LNCAP (cell line): ENCODE measurements at regions not wholly inside any gene's neighbourhood (a gene's known extent, or its start where the extent isn't known, plus 50 kb on each side); places are given as distances from the start of the nearest gene placed in this dataset.
A peak's percentile ranks its signal among the peaks of the same experiment; 100 is the strongest.

Experiments used
- TF ChIP-seq, protein P1 (sequence below): fragments of 450-650 bp; IDR thresholded peaks from 2 replicates; pipeline ENCODE4 v1.5.1; 2017; ENCODE audit warnings: mild to moderate bottlenecking

DNA sequence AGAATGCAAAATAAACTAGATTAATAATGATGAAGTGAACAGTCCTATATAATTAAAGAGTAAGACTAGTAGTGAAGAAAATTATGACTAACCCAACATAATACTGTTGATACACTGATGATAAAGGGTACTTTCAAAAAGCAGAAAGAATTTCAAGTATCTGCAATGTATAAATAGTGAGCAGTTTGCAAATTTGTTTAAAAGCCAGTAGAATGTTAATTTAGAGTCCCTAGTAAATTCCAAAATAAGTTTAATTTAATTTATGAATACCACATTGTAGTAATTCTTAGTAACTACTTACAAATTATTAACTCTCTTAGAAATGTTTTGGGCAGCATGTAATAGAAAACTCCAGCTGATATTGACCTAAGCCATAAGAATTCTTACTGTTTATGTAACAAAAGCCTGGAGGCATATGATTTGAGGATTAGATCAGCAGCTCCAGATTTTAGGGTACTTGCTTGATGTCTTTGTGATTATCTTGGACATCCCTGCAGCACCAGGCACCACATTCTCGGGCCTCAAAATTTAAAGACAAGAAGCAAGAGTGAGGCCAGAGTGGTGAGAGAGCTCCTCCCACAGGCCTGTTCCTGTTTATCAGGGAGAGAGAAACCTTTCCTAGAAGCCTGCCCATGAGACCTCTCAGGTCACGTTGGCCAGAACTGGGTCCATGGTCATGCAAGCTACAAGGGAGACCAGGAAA, 67.6 kb upstream of the TDRD3 start:
- TF ChIP-seq, protein P1, sequence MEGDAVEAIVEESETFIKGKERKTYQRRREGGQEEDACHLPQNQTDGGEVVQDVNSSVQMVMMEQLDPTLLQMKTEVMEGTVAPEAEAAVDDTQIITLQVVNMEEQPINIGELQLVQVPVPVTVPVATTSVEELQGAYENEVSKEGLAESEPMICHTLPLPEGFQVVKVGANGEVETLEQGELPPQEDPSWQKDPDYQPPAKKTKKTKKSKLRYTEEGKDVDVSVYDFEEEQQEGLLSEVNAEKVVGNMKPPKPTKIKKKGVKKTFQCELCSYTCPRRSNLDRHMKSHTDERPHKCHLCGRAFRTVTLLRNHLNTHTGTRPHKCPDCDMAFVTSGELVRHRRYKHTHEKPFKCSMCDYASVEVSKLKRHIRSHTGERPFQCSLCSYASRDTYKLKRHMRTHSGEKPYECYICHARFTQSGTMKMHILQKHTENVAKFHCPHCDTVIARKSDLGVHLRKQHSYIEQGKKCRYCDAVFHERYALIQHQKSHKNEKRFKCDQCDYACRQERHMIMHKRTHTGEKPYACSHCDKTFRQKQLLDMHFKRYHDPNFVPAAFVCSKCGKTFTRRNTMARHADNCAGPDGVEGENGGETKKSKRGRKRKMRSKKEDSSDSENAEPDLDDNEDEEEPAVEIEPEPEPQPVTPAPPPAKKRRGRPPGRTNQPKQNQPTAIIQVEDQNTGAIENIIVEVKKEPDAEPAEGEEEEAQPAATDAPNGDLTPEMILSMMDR, result peak; percentile 61

DNA sequence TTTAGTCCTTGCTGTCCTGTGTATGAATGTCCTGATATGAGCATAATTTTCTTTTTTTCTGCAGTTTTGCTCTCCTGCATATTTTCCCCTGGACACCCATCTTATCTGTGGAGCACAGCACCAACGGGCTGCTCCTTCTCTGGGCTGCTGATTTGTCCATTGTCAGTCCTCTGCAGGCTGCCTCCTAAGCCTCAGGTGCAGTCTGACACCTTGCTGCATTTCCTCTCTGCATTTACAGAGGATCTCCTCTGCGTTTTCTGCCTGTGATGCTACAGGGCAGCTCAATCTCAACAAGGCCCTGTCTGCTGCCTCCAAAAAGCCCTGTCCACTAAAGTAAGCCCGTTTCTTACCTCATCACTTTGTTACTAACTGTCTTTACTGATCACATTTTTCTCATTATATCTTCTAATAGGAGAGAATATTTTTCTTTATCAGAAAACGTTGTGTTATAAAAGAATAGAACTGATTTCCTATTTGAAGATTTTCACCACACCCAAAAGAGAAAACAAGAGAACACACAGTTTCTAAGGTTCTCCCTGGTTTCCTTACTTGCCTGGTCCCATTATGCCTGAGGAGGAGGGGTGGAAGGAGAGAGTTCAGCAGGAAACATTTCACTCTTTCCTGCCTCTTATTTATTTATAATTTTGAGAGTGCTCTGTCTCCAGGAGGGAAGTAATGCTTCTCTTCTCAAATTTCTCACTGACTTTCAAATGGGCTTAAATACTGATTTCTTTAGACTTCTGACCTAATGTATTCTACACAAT, 65.6 kb upstream of the TDRD3 start:
- TF ChIP-seq, protein P1, result no peak

DNA sequence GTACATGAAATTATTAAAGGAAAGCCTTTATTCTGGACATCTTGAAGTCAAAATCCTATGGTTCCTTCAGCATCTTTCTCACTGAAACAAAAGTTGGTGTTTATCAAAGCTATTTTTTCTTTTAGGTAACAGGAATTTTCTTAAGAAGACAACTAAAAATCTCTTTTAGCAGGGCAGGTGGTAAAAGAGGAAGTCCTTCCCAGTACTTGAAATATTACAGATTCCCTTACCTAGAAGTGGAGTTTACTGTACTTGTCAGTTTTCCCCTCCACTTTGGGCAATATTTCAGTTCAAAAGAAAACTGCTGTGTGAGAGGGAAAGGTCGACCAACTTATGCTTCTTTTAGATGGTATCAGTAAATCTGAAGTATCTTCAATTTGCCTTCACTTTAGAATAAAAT, 64.3 kb upstream of the TDRD3 start:
- TF ChIP-seq, protein P1, result no peak

DNA sequence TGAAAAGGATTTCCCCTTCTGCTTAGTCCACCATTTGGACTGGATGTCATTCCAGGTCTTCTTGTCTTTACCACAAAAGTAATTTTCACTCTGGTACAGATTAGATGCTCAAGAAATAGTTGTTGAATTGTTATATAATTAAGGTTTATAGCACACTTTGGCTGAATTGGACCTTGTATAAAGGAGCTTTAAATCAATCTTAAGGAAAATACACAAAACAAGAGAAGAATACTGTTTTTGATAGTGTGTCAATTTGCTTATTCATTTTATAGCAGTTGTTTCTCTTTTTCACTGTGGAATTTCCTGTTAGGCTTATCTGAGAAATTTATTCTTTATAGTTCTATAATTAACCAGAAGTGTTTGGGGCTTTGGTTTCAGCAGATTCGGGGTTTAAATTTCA, 62.7 kb upstream of the TDRD3 start:
- TF ChIP-seq, protein P1, result no peak

DNA sequence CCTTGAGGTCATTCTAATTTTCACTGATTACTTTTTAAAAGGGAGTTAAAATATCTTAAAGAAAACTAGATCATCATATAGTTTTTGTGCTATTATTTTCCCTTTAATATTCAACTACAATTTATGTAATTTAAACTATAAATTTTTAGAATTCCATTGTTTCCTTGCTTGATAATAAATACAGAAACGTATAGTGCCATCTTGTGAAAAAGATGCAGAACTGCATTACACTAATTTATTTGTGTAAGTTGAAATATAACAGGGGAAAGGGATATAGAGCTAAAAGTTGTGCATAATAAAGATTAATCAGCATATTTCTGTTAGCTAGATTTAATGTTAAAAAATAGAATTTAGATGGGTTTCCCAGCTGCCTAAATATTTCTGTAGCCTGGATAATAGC, 61.5 kb upstream of the TDRD3 start:
- TF ChIP-seq, protein P1, result peak; percentile 74

DNA sequence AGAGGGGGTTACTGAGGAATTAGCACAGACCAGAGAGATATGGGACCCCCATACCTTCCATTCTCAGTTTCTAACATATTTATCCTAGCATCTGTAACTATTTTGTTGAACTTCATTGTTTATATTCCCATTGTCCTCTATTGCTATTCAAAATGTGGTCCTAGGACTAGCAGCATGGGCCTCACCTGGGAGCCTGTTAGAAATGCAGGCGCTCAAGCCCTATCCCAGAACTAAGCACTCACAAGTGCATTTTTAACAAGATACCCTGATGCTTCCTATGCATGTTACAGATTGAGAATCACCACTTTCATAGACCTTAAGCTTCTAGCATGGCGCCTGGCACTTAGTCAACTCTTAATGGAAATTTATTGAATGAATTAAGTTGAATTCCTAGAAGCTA, 58.3 kb upstream of the TDRD3 start:
- TF ChIP-seq, protein P1, result no peak

DNA sequence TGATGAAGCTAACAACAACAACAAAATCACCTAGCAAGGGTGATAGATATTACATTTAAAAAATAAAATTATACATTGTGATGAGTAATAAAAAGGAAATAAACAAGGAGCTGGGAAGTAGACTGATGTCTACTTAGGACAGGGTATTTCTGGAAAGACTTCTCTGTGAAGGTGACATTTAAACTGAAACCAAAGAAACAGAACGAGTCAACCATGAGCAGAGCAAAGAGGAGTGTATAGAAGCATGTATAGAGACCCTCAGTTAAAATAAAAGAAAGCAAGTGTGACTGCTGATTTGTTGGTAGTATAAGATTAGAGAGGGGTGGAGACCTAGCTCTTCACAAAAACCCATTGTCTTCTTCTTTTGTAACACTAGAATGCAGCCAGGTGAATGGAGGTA, 53.0 kb upstream of the TDRD3 start:
- TF ChIP-seq, protein P1, result no peak
